ENCODE measurements at regions not wholly inside any gene's neighbourhood (a gene's known extent, or its start where the extent isn't known, plus 50 kb on each side); places are given as distances from the start of the nearest gene placed in this dataset.

- no peak for DNase-seq
Observed at GRCh38 chr21:19712441-19712840, 1285.8 kb upstream of the NCAM2 start.

GRCh38 chr21:19713313-19713712 is 1284.9 kb upstream of the NCAM2 start:
- no peak for DNase-seq

GRCh38 chr21:19724081-19724480 is 1274.1 kb upstream of the NCAM2 start:
- no peak for DNase-seq

- DNase-seq = no peak
Observed at GRCh38 chr21:19731251-19731650, 1267.0 kb upstream of the NCAM2 start.

GRCh38 chr21:19759836-19760235 is 1238.4 kb upstream of the NCAM2 start:
- DNase-seq = no peak

GRCh38 chr21:19767546-19767945 is 1230.7 kb upstream of the NCAM2 start:
- no peak for DNase-seq

- DNase-seq = no peak
Observed at GRCh38 chr21:19771881-19772280, 1226.3 kb upstream of the NCAM2 start.

GRCh38 chr21:19776076-19776475 is 1222.1 kb upstream of the NCAM2 start:
- DNase-seq = no peak

GRCh38 chr21:19781881-19782652 is 1216.1 kb upstream of the NCAM2 start:
- DNase-seq = no peak

GRCh38 chr21:19785941-19786340 is 1212.3 kb upstream of the NCAM2 start:
- DNase-seq = no peak

- DNase-seq = no peak
Observed at GRCh38 chr21:19792004-19792403, 1206.2 kb upstream of the NCAM2 start.

GRCh38 chr21:19807201-19807600 is 1191.0 kb upstream of the NCAM2 start:
- no peak for DNase-seq

GRCh38 chr21:19810779-19811178 is 1187.4 kb upstream of the NCAM2 start:
- no peak for DNase-seq

GRCh38 chr21:19830446-19830845 is 1167.8 kb upstream of the NCAM2 start:
- DNase-seq = no peak

GRCh38 chr21:19832551-19832950 is 1165.7 kb upstream of the NCAM2 start:
- no peak for DNase-seq

- no peak for DNase-seq
Observed at GRCh38 chr21:19833082-19833481, 1165.1 kb upstream of the NCAM2 start.

GRCh38 chr21:19842601-19843000 is 1155.6 kb upstream of the NCAM2 start:
- no peak for DNase-seq

- DNase-seq = no peak
Observed at GRCh38 chr21:19844334-19844733, 1153.9 kb upstream of the NCAM2 start.

- DNase-seq = no peak
Observed at GRCh38 chr21:19850157-19850556, 1148.1 kb upstream of the NCAM2 start.

GRCh38 chr21:19853061-19853460 is 1145.1 kb upstream of the NCAM2 start:
- DNase-seq = no peak

GRCh38 chr21:19853709-19854575 is 1144.3 kb upstream of the NCAM2 start:
- no peak for DNase-seq

GRCh38 chr21:19855522-19855921 is 1142.7 kb upstream of the NCAM2 start:
- DNase-seq = no peak

GRCh38 chr21:19864476-19864875 is 1133.7 kb upstream of the NCAM2 start:
- no peak for DNase-seq

- DNase-seq = no peak
Observed at GRCh38 chr21:19870682-19871081, 1127.5 kb upstream of the NCAM2 start.

Measured in SW 1271 (cell line).